Neural progenitor cell (in vitro differentiated cells): ENCODE measurements at regions not wholly inside any gene's neighbourhood (a gene's known extent, or its start where the extent isn't known, plus 50 kb on each side); places are given as distances from the start of the nearest gene placed in this dataset.

ENCODE experiments used
- DNase-seq: peaks from one replicate; pipeline ENCODE4 v3.0.0-alpha.2; 2016; ENCODE audit warnings: low spot score
- H2AFZ ChIP-seq: fragments of 200-600 bp; sonication (generic); replicated peaks from 2 replicates; pipeline ENCODE4 v1.6.1; 2016; ENCODE audit warnings: antibody characterized with exemption
- H3F3A ChIP-seq: fragments of 200-600 bp; sonication (generic); 2 replicates; pipeline ENCODE4 v1.6.1; 2016; ENCODE audit warnings: antibody characterized with exemption, low read depth
- H3K27ac ChIP-seq: fragments of 200-600 bp; sonication (generic); 2 replicates; pipeline ENCODE4 v1.5.1; 2016; ENCODE audit warnings: mild to moderate bottlenecking
- H3K27me3 ChIP-seq: fragments of 200-600 bp; sonication (generic); 2 replicates; pipeline ENCODE4 v1.6.1; 2016; ENCODE audit warnings: mild to moderate bottlenecking, moderate library complexity
- H3K36me3 ChIP-seq: fragments of 200-600 bp; sonication (generic); 2 replicates; pipeline ENCODE4 v1.5.1; 2016
- H3K4me1 ChIP-seq: fragments of 200-600 bp; sonication (generic); 2 replicates; pipeline ENCODE4 v1.6.1; 2016; ENCODE audit warnings: mixed run types
- H3K4me2 ChIP-seq: fragments of 200-600 bp; sonication (generic); 2 replicates; pipeline ENCODE4 v1.6.1; 2016
- H3K4me3 ChIP-seq: fragments of 200-600 bp; sonication (generic); 2 replicates; pipeline ENCODE4 v1.5.1; 2016
- H3K79me2 ChIP-seq: fragments of 200-600 bp; sonication (generic); 2 replicates; pipeline ENCODE4 v1.6.1; 2016; ENCODE audit warnings: low read depth
- H3K9ac ChIP-seq: fragments of 200-600 bp; sonication (generic); 2 replicates; pipeline ENCODE4 v1.6.1; 2016
- H3K9me3 ChIP-seq: fragments of 200-600 bp; sonication (generic); 2 replicates; pipeline ENCODE4 v1.5.1; 2016; ENCODE audit warnings: low read depth
- H4K20me1 ChIP-seq: fragments of 200-600 bp; sonication (generic); 2 replicates; pipeline ENCODE4 v1.6.1; 2016; ENCODE audit warnings: low read depth
- H3K27ac Mint-ChIP-seq: 3 replicates; pipeline ENCODE4 v1.8.0; 2021; ENCODE audit warnings: mixed read lengths
- H3K27me3 Mint-ChIP-seq: 2 replicates; pipeline ENCODE4 v1.8.0; 2022; ENCODE audit warnings: low read depth, mild to moderate bottlenecking, inconsistent platforms, moderate library complexity, mixed read lengths; ENCODE audit not compliant: insufficient read depth
- H3K36me3 Mint-ChIP-seq: 3 replicates; pipeline ENCODE4 v1.8.0; 2021; ENCODE audit warnings: mixed read lengths
- H3K4me1 Mint-ChIP-seq: 3 replicates; pipeline ENCODE4 v1.8.0; 2021; ENCODE audit warnings: mixed read lengths
- H3K4me3 Mint-ChIP-seq: 3 replicates; pipeline ENCODE4 v1.8.0; 2021; ENCODE audit warnings: mild to moderate bottlenecking, moderate library complexity, mixed read lengths
- H3K9me3 Mint-ChIP-seq: 3 replicates; pipeline ENCODE4 v1.8.0; 2020; ENCODE audit warnings: mixed read lengths
- EZH2 ChIP-seq: fragments of 200-600 bp; sonication (generic); IDR thresholded peaks from 2 replicates; pipeline ENCODE4 v1.6.1; 2017; ENCODE audit warnings: antibody characterized with exemption, mild to moderate bottlenecking, moderate library complexity
- EZH2phosphoT487 ChIP-seq: fragments of 200-600 bp; sonication (generic); IDR thresholded peaks from 2 replicates; pipeline ENCODE4 v1.6.1; 2017; ENCODE audit warnings: antibody characterized with exemption
- TF ChIP-seq, protein P1 (sequence below): fragments of 200-600 bp; sonication (generic); IDR thresholded peaks from 2 replicates; pipeline ENCODE4 v1.5.1; 2017; ENCODE audit warnings: antibody characterized with exemption, mild to moderate bottlenecking

DNA sequence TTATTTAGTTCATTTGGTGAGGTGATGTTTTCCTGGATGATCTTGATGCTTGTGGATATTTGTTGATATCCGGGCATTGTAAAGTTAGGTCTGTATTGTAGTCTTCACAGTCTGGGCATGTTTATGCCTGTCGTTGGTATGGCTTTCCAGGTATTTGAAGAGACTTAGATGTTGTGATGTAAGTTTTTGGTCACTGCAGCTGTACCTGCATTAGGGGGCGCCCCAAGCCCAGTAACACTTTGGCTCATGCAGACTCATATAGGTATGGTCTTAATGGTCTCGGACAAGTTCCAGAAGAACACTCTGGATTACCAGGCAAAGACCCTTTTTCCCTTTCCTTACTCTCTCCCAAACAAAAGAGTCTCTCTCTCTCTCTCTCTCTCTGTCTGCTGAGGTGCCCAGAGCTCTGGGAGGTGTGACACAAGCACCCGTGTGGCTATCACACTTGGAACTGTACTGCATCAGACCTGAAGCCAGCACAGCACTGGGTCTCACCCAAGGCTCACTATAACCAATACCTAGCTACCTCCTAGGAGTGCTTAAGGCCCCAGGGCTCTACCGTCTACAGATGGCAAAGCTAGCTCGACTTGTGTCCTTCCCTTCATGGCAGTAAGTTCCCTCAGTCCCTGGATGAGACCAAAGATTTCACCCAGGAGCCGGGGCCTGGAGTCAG is 425.8 kb upstream of the ATXN7L3B start:
- no peaks in the 10 kb centered on the region for H3K9me3 ChIP-seq
- H2AFZ ChIP-seq: peak overlapping the region; percentile 72
- no peak overlapping the region for H3K9ac ChIP-seq
- no peaks in the 10 kb centered on the region for H3K4me1 ChIP-seq
- no peaks in the 10 kb centered on the region for H3K27me3 Mint-ChIP-seq
- H3K79me2 ChIP-seq: no peaks in the 10 kb centered on the region
- no peaks in the 10 kb centered on the region for H4K20me1 ChIP-seq
- no peaks in the 10 kb centered on the region for H3K9me3 Mint-ChIP-seq
- H3K4me3 ChIP-seq: no peak overlapping the region
- no peak overlapping the region for H3K27ac Mint-ChIP-seq
- peak; percentile 61 for DNase-seq
- H3K4me3 Mint-ChIP-seq: no peak overlapping the region
- H3K36me3 Mint-ChIP-seq: no peaks in the 10 kb centered on the region
- no peaks in the 10 kb centered on the region for H3K27me3 ChIP-seq
- no peaks in the 10 kb centered on the region for H3K4me1 Mint-ChIP-seq
- no peak overlapping the region for H3K4me2 ChIP-seq
- no peaks in the 10 kb centered on the region for H3F3A ChIP-seq
- TF ChIP-seq EZH2phosphoT487: no peak
- TF ChIP-seq, protein P1, sequence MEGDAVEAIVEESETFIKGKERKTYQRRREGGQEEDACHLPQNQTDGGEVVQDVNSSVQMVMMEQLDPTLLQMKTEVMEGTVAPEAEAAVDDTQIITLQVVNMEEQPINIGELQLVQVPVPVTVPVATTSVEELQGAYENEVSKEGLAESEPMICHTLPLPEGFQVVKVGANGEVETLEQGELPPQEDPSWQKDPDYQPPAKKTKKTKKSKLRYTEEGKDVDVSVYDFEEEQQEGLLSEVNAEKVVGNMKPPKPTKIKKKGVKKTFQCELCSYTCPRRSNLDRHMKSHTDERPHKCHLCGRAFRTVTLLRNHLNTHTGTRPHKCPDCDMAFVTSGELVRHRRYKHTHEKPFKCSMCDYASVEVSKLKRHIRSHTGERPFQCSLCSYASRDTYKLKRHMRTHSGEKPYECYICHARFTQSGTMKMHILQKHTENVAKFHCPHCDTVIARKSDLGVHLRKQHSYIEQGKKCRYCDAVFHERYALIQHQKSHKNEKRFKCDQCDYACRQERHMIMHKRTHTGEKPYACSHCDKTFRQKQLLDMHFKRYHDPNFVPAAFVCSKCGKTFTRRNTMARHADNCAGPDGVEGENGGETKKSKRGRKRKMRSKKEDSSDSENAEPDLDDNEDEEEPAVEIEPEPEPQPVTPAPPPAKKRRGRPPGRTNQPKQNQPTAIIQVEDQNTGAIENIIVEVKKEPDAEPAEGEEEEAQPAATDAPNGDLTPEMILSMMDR: peak; percentile 74
- TF ChIP-seq EZH2: no peak
- no peak overlapping the region for H3K27ac ChIP-seq
- H3K36me3 ChIP-seq: no peaks in the 10 kb centered on the region

DNA sequence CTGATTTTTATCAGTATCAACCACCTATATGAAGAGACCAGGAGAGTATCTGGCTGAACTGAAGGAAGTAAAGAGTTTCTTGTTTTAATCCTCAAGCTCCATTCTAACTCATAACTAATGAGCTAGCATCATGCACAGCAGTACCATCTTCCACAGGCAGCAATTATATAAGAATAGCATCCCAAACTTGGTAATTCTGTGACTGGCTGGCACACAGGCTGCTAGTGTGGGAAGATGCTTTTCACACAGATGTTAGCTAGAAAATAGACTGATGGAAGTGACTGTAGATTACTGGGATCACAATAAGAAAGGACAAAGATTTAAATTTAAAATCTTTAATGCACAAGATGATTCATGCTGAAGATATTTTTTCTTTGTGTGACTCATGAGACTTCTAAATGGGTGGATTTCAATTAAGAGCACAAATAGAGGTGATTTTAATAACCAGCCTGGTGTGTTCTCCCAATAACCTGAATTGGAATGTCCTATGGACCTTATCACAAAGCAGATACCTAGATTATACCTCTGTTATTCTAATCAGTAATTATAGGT is 417.7 kb upstream of the ATXN7L3B start:
- H3K36me3 Mint-ChIP-seq: no peaks in the 10 kb centered on the region
- no peaks in the 10 kb centered on the region for H3K9me3 ChIP-seq
- no peak overlapping the region for H3K9ac ChIP-seq
- DNase-seq: no peak
- no peaks in the 10 kb centered on the region for H4K20me1 ChIP-seq
- H3K4me3 ChIP-seq: no peak overlapping the region
- no peak overlapping the region for H3K27ac Mint-ChIP-seq
- H3K79me2 ChIP-seq: no peaks in the 10 kb centered on the region
- H3K27me3 Mint-ChIP-seq: no peaks in the 10 kb centered on the region
- H3K4me1 ChIP-seq: no peaks in the 10 kb centered on the region
- H3K36me3 ChIP-seq: no peaks in the 10 kb centered on the region
- H3K4me2 ChIP-seq: no peak overlapping the region
- H3K4me3 Mint-ChIP-seq: no peak overlapping the region
- no peak overlapping the region for H3K27ac ChIP-seq
- TF ChIP-seq, protein P1: no peak
- TF ChIP-seq EZH2 (no peak), EZH2phosphoT487 (no peak)
- H3K4me1 Mint-ChIP-seq: no peaks in the 10 kb centered on the region
- H3K9me3 Mint-ChIP-seq: no peaks in the 10 kb centered on the region
- no peaks in the 10 kb centered on the region for H3K27me3 ChIP-seq
- H2AFZ ChIP-seq: no peak overlapping the region
- H3F3A ChIP-seq: no peaks in the 10 kb centered on the region

DNA sequence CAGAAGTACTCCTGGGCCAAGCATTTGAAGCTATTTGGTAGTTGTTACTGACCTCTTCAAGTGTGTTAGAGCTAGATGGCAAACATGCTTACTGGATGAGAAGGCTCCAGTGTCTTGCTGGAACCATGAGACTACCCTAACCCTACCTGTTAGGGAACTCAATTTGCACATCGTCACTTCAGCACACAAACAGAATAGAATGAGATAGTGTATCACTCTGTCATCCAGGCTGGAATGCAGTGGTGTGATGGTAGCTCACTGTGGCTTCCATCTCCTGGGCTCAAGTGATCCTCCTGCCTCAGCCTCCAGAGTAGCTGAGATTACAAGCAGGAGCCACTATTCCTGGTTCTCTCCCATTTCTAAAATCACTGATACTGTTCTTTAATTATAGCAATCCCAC is 417.0 kb upstream of the ATXN7L3B start:
- Histone ChIP-seq H3K79me2 (no peaks in the 10 kb centered on the region), H3K9me3 (no peaks in the 10 kb centered on the region), H3K27me3 (no peaks in the 10 kb centered on the region), H3K36me3 (no peaks in the 10 kb centered on the region), H3K4me3 (no peak overlapping the region), H3K4me1 (no peaks in the 10 kb centered on the region), H3K4me2 (no peak overlapping the region), H3F3A (no peaks in the 10 kb centered on the region), H3K27ac (no peak overlapping the region), H2AFZ (no peak overlapping the region), H3K9ac (no peak overlapping the region), H4K20me1 (no peaks in the 10 kb centered on the region)
- no peak for TF ChIP-seq EZH2
- TF ChIP-seq EZH2phosphoT487: no peak
- TF ChIP-seq, protein P1: no peak
- Mint-ChIP-seq H3K9me3 (no peaks in the 10 kb centered on the region), H3K27me3 (no peaks in the 10 kb centered on the region), H3K27ac (no peak overlapping the region), H3K36me3 (no peaks in the 10 kb centered on the region), H3K4me1 (no peaks in the 10 kb centered on the region), H3K4me3 (no peak overlapping the region)
- DNase-seq: no peak
